HCT116 (cell line): ENCODE measurements at regions not wholly inside any gene's neighbourhood (a gene's known extent, or its start where the extent isn't known, plus 50 kb on each side); places are given as distances from the start of the nearest gene placed in this dataset.

ENCODE experiments used
- ATAC-seq: fragments of 200-7000 bp; cut with Tn5 transposase; 2 replicates; pipeline ENCODE4 v1.9.1; 2020; ENCODE audit warnings: mild to moderate bottlenecking, moderate library complexity
- BruUV-seq: library from RNA; stranded (reverse); fragments of 400-500 nt; replicated peaks from 2 replicates; lab custom pipeline; 2021; lab: Mats Ljungman, UMichigan
- CTCF ChIA-PET: fragments of 300-600 bp; sonication (Branson Sonifier 250); formaldehyde crosslinking; loops from one replicate; lab custom pipeline; 2021; ENCODE audit warnings: antibody characterized with exemption; lab: Charles Lee
- POLR2A ChIA-PET: fragments of 300-600, 350-600 bp; sonication (Branson Sonifier 250); formaldehyde crosslinking; loops from one replicate; lab custom pipeline; 2021; ENCODE audit warnings: antibody characterized with exemption; lab: Charles Lee
- RAD21 ChIA-PET, 2 experiments: fragments of 300-600 bp; sonication (Branson Sonifier 250); formaldehyde crosslinking; loops; one replicate each; lab custom pipeline; 2023; ENCODE audit warnings: low total read pairs in 2 of 2; ENCODE audit not compliant: uncharacterized antibody in 2 of 2, unreplicated experiment in 2 of 2, low non-redundant PET in 1 of 2; lab: Charles Lee
- DNase-seq: peaks from one replicate; pipeline ENCODE4 v3.0.0-alpha.2; 2010; ENCODE audit warnings: low read depth, low spot score
- H2AFZ ChIP-seq: fragments of 200-600 bp; shearing (Covaris generic), sonication (generic); 2 replicates; pipeline ENCODE4 v1.6.1; 2017; ENCODE audit warnings: low read depth, mixed run types, mixed read lengths, antibody characterized with exemption, low read length; ENCODE audit not compliant: poor library complexity, severe bottlenecking
- H3K27ac ChIP-seq: 2 replicates; pipeline ENCODE4 v1.5.1; 2012; ENCODE audit warnings: low read depth, low read length
- H3K27me3 ChIP-seq: fragments of 200-600 bp; sonication (generic); 2 replicates; pipeline ENCODE4 v1.6.1; 2016; ENCODE audit warnings: mixed run types, low read length, mixed read lengths; ENCODE audit not compliant: insufficient read depth
- H3K36me3 ChIP-seq, 2 experiments: fragments of 200-500 bp in 1 of 2; fragments of 200-600 bp in 1 of 2; sonication (Bioruptor generic) in 1 of 2; sonication (generic) in 1 of 2; 2 replicates each; pipeline versions ENCODE4 v1.5.1 to v1.6.1; 2014 to 2016; ENCODE audit warnings: low read length in 2 of 2, inconsistent platforms in 1 of 2, mixed read lengths in 1 of 2, mixed run types in 1 of 2; ENCODE audit not compliant: insufficient read depth in 2 of 2, control insufficient read depth in 1 of 2
- H3K4me1 ChIP-seq, 2 experiments: fragments of 200-600 bp in 1 of 2; sonication (generic) in 1 of 2; 2 replicates each; pipeline versions ENCODE4 v1.5.1 to v1.6.1; 2012 to 2017; ENCODE audit warnings: low read length in 2 of 2, inconsistent platforms in 1 of 2, mild to moderate bottlenecking in 1 of 2, mixed read lengths in 1 of 2, mixed run types in 1 of 2, moderate library complexity in 1 of 2; ENCODE audit not compliant: insufficient read depth in 2 of 2, control insufficient read depth in 1 of 2
- H3K4me2 ChIP-seq: fragments of 200-600 bp; sonication (generic); 2 replicates; pipeline ENCODE4 v1.6.1; 2017; ENCODE audit warnings: mixed run types, low read length, mixed read lengths
- H3K4me3 ChIP-seq, 2 experiments: fragments of 200-600 bp in 1 of 2; sonication (generic) in 1 of 2; replicated peaks in 1 of 2; 2 replicates each; pipeline ENCODE4 v1.5.1; 2011 to 2016; ENCODE audit warnings: low read length in 2 of 2, control low read depth in 1 of 2, low read depth in 1 of 2, mild to moderate bottlenecking in 1 of 2, mixed read lengths in 1 of 2, mixed run types in 1 of 2
- H3K79me2 ChIP-seq: fragments of 200-600 bp; sonication (generic); 2 replicates; pipeline ENCODE4 v1.6.1; 2017; ENCODE audit warnings: mild to moderate bottlenecking, mixed run types, low read length, moderate library complexity, mixed read lengths; ENCODE audit not compliant: insufficient read depth
- H3K9ac ChIP-seq: fragments of 200-600 bp; sonication (generic); 2 replicates; pipeline ENCODE4 v1.6.1; 2016; ENCODE audit warnings: low read length, mixed read lengths
- H3K9me2 ChIP-seq: fragments of 200-600 bp; sonication (generic), shearing (Covaris generic); 2 replicates; pipeline ENCODE4 v1.6.1; 2017; ENCODE audit warnings: mixed run types, mild to moderate bottlenecking, moderate library complexity; ENCODE audit not compliant: insufficient read depth
- H3K9me3 ChIP-seq, 2 experiments: fragments of 200-500 bp in 1 of 2; fragments of 200-600 bp in 1 of 2; sonication (Bioruptor generic) in 1 of 2; sonication (generic) in 1 of 2; 2 replicates each; pipeline ENCODE4 v1.6.1; 2014 to 2017; ENCODE audit warnings: low read length in 2 of 2, mixed read lengths in 2 of 2, inconsistent platforms in 1 of 2, low read depth in 1 of 2, mild to moderate bottlenecking in 1 of 2, mixed run types in 1 of 2, moderate library complexity in 1 of 2; ENCODE audit not compliant: control insufficient read depth in 1 of 2, insufficient read depth in 1 of 2
- H4K20me1 ChIP-seq: fragments of 200-600 bp; sonication (generic), shearing (Covaris generic); 2 replicates; pipeline ENCODE4 v1.6.1; 2017; ENCODE audit warnings: mixed run types, mild to moderate bottlenecking, moderate library complexity; ENCODE audit not compliant: insufficient read depth
- CEBPB ChIP-seq: IDR thresholded peaks from 2 replicates; pipeline ENCODE4 v1.6.1; 2012; ENCODE audit warnings: low read depth
- EGR1 ChIP-seq: IDR thresholded peaks from 2 replicates; pipeline ENCODE4 v1.6.1; 2012; ENCODE audit warnings: low read depth
- ELF1 ChIP-seq: IDR thresholded peaks from 2 replicates; pipeline ENCODE4 v1.6.1; 2012; ENCODE audit warnings: low read depth, borderline replicate concordance
- FOSL1 ChIP-seq: IDR thresholded peaks from 2 replicates; pipeline ENCODE4 v1.6.1; 2012; ENCODE audit warnings: low read depth
- RAD21 ChIP-seq: IDR thresholded peaks from 2 replicates; pipeline ENCODE4 v1.6.1; 2012; ENCODE audit warnings: low read depth, mild to moderate bottlenecking
- SIN3A ChIP-seq: IDR thresholded peaks from 2 replicates; pipeline ENCODE4 v1.6.1; 2012; ENCODE audit warnings: low read depth
- SRF ChIP-seq: IDR thresholded peaks from 2 replicates; pipeline ENCODE4 v1.6.1; 2012; ENCODE audit warnings: low read depth
- ZFX ChIP-seq: fragments of 450-650 bp; IDR thresholded peaks from 2 replicates; pipeline ENCODE4 v1.6.1; 2017
- ZNF274 ChIP-seq: fragments of 200-500 bp; sonication (Bioruptor generic); IDR thresholded peaks from 2 replicates; pipeline ENCODE4 v1.6.1; 2014; ENCODE audit warnings: mild to moderate bottlenecking, low read depth, low read length, inconsistent platforms
- intact Hi-C: fragments of 100-400 bp; cut with micrococcal nuclease; formaldehyde crosslinking; loops from 2 replicates; pipeline ENCODE4 v1.10.0; 2022

GRCh38 chr11:62017878-62018655, 50.6 kb upstream of the FTH1 start:
- BruUV-seq, result no TSS peak
- H3K27me3 ChIP-seq, result no peaks in the 10 kb centered on the region
- ATAC-seq (no peak), DNase-seq (no peak)
- no peaks in the 10 kb centered on the region for H4K20me1 ChIP-seq
- no peaks in the 10 kb centered on the region for H3K9me3 ChIP-seq
- H3K27ac ChIP-seq, result no peak overlapping the region
- H2AFZ ChIP-seq, result no peak overlapping the region
- no peak overlapping the region for H3K4me2 ChIP-seq
- H3K9ac ChIP-seq, result no peak overlapping the region
- CTCF ChIA-PET, result no interaction called here
- H3K4me1 ChIP-seq, result peaks cover 9 to 16% of the 10 kb centered on the region in 2 experiments
- no peak overlapping the region for H3K4me3 ChIP-seq
- H3K9me2 ChIP-seq, result no peaks in the 10 kb centered on the region
- POLR2A ChIA-PET, result interaction anchor here (1.2 to 1.3 kb wide), 2 partner anchors 13 to 50 kb away, joined by 3 to 4 read pairs; partner anchors contain the start of gene FTH1
- RAD21 ChIA-PET, result no interaction called here
- no peaks in the 10 kb centered on the region for H3K36me3 ChIP-seq
- no peaks in the 10 kb centered on the region for H3K79me2 ChIP-seq
- intact Hi-C loops, result no loop called here
- no peak for TF ChIP-seq SIN3A
- TF ChIP-seq ZNF274, result no peak
- no peak for TF ChIP-seq ZFX
- TF ChIP-seq CEBPB, result no peak
- no peak for TF ChIP-seq ELF1
- TF ChIP-seq SRF, result no peak
- TF ChIP-seq RAD21, result no peak
- TF ChIP-seq EGR1, result no peak
- TF ChIP-seq FOSL1, result no peak
